H1 (cell line): ENCODE measurements at regions not wholly inside any gene's neighbourhood (a gene's known extent, or its start where the extent isn't known, plus 50 kb on each side); places are given as distances from the start of the nearest gene placed in this dataset.

Experiments
- CEBPB ChIP-seq: IDR thresholded peaks from 2 replicates; pipeline ENCODE4 v1.6.1; 2012; ENCODE audit warnings: low read depth, low read length
- CHD1 ChIP-seq: IDR thresholded peaks from 2 replicates; pipeline ENCODE4 v1.6.1; 2012; ENCODE audit warnings: low read depth, low read length, improper control_type of control experiment
- KDM1A ChIP-seq: fragments of 200-600, 300-600 bp; sonication (generic); IDR thresholded peaks from 2 replicates; pipeline ENCODE4 v1.7.1; 2016; ENCODE audit warnings: mild to moderate bottlenecking, low read length, borderline replicate concordance
- NRF1 ChIP-seq: IDR thresholded peaks from 2 replicates; pipeline ENCODE4 v1.6.1; 2011; ENCODE audit warnings: mild to moderate bottlenecking, low read depth, low read length, improper control_type of control experiment
- POLR2A ChIP-seq, 2 experiments: IDR thresholded peaks; 1 replicate in 1 of 2; 2 replicates in 1 of 2; pipeline ENCODE4 v1.6.1; 2011; ENCODE audit warnings: low read depth in 2 of 2, low read length in 2 of 2, mild to moderate bottlenecking in 2 of 2; ENCODE audit errors: control extremely low read depth in 1 of 2
- TAF1 ChIP-seq: IDR thresholded peaks from 2 replicates; pipeline ENCODE4 v1.6.1; 2011; ENCODE audit warnings: mild to moderate bottlenecking, low read depth, low read length
- TEAD4 ChIP-seq: IDR thresholded peaks from 2 replicates; pipeline ENCODE4 v1.6.1; 2012; ENCODE audit warnings: low read depth, low read length, inconsistent platforms, mixed read lengths

- TF ChIP-seq KDM1A (no peak), CHD1 (no peak), POLR2A (IDR thresholded peaks at IDR 0.05; ENCODE audit: control extremely low read depth in 1 of 2, low read depth in 2 of 2, low read length in 2 of 2) (no peak), NRF1 (no peak), TAF1 (no peak), TEAD4 (no peak), CEBPB (no peak)
Measured at GRCh38 chr15:98380721-98381120, 267.6 kb upstream of the IGF1R start (continued).
